Epithelial cell of prostate (primary cell): ENCODE measurements at regions not wholly inside any gene's neighbourhood (a gene's known extent, or its start where the extent isn't known, plus 50 kb on each side); places are given as distances from the start of the nearest gene placed in this dataset.
A peak's percentile ranks its signal among the peaks of the same experiment; 100 is the strongest.

ENCODE experiments used
- DNase-seq: peaks from one replicate; pipeline ENCODE4 v3.0.0-alpha.2; 2011; ENCODE audit warnings: low read depth, low spot score
- H3K27ac ChIP-seq: fragments of 450-650 bp; 2 replicates; pipeline ENCODE4 v1.5.1; 2017; ENCODE audit warnings: mild to moderate bottlenecking

GRCh38 chr4:188197566-188197965 lies 58.3 kb downstream of the TRIML1 start:
- no peak overlapping the region for H3K27ac ChIP-seq
- DNase-seq = no peak

DNA sequence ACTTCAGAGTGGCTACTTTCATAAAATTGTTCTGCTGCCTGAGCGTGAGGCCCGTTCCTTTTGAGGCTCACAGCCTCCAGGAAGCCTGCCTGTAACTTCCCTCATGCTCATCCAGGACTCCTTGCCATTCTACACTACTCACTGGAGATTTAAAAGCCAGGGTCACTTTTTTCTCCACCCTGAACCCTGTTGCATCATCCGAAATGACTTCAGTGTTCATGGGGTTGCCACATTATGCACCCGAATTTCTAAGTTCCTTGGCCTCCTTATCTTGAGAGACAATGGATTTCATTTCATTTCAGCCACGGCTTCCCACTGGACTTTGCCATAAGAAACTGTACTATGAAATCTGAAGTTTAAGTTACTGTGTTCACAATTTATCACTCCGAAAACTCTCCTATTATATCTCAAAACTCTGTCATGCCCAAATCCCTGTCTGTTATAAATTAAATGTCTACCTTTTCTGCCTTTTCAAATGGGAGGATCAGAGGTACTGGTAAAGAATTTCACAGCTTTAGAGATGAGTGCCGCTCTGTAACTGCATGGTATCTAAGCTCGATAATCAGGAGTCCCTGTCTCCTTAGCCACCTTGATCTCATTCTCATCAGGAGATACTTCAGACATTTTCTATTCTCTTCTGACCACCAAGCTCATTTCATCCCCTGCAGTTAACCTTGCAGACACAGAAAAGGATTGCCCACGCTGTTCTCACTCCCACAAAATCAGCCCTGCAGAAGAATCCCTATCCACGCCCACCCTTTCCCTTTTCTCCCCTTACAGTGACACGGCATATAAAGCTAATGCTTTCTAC lies 59.9 kb downstream of the TRIML1 start:
- H3K27ac ChIP-seq = peak overlapping the region; percentile 9
- no peak for DNase-seq

- no peak for DNase-seq
- no peak overlapping the region for H3K27ac ChIP-seq
These were observed 62.6 kb downstream of the TRIML1 start for GRCh38 chr4:188201851-188202250.

- no peak overlapping the region for H3K27ac ChIP-seq
- DNase-seq = no peak
These were observed 67.5 kb downstream of the TRIML1 start for GRCh38 chr4:188206783-188207182.

- no peak overlapping the region for H3K27ac ChIP-seq
- no peak for DNase-seq
These were observed 75.6 kb downstream of the TRIML1 start for GRCh38 chr4:188214861-188215260.

DNA sequence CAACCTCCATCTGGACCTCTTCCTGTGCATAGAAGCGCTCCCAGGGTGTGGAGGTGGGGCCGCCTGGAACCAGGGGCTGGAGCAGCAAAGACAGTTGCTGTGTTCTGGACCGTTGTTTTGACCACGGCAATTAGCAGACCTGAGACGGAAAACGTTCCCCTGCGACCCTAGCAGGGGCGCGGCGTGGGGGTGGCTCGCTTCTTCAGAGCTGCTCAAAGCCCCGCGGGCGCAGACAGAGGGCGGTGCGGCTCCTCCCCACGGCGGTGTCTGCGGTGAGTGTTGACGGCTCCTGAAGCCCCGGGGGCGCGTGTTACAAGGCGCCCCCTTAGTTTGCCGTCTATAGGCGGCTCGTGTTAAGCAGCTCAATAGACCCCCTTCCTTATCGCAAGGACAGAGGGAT lies 79.2 kb downstream of the TRIML1 start:
- no peak overlapping the region for H3K27ac ChIP-seq
- no peak for DNase-seq

- no peak for DNase-seq
- H3K27ac ChIP-seq = no peak overlapping the region
These were observed 80.8 kb downstream of the TRIML1 start for GRCh38 chr4:188220006-188220405.

DNA sequence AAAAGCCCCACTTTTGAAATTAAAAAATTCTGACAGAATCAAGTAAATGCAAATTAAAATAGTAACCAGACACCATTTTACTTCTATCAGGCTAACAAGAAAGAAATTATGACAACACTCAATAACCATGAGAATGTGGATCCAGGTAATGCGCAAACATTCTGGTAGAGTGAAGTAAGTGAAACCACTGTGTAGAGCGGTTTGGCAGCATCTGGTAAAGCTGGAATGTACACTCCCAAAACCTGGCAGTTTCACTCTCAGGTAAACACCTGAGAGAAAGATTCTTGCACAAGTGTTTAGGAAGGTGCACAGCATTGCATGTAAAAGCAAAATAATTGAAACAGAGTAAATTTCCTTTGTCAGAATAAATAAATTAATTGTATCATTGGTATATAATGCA lies 81.8 kb downstream of the TRIML1 start:
- DNase-seq = peak; percentile 40
- H3K27ac ChIP-seq = no peak overlapping the region

GRCh38 chr4:188228279-188228678 lies 89.0 kb downstream of the TRIML1 start:
- no peak for DNase-seq
- H3K27ac ChIP-seq = no peak overlapping the region

DNA sequence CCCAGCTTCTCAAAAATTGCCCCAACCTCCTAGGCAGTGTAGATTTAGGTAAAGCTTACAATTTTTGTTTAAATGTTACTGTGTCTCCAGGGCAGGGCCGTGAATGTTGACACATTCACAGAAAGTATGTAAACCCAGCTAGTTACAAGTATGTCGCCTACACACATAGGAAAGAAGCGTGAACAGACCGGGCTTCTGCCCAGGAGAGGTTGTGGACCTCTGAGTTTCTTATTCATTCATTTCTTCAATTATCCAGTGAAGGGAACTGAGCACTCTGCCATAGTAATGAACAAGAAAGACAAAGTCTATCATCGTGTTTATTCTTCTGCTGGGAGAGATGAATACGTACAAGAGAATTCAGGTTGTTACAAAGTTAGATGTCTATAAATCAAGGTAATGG lies 93.2 kb downstream of the TRIML1 start:
- H3K27ac ChIP-seq = no peak overlapping the region
- no peak for DNase-seq

GRCh38 chr4:188242041-188242440 lies 102.8 kb downstream of the TRIML1 start:
- no peak overlapping the region for H3K27ac ChIP-seq
- no peak for DNase-seq

DNA sequence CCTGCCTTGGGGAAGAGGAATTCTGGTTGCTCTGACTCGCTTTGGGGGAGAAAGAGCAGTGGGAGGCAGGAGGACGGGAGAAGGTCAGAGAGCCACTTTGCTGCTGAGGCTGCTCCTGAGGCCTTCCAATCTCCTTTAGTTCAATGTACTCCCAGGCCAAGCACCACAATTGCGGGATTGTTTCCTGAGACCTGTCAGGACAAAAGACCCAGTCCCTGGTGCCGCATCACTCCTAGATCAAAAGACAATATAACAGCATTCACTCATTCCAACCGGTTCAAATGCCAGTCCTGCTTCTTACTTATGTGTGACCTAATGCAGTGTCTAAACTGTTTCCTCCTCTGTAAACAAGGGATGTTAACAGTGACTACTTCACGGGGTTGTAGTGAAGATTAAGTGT lies 106.4 kb downstream of the TRIML1 start:
- no peak for DNase-seq
- no peak overlapping the region for H3K27ac ChIP-seq

GRCh38 chr4:188246488-188246887 lies 107.2 kb downstream of the TRIML1 start:
- H3K27ac ChIP-seq = no peak overlapping the region
- DNase-seq = no peak

GRCh38 chr4:188254211-188254610 lies 115.0 kb downstream of the TRIML1 start:
- H3K27ac ChIP-seq = no peak overlapping the region
- DNase-seq = no peak

DNA sequence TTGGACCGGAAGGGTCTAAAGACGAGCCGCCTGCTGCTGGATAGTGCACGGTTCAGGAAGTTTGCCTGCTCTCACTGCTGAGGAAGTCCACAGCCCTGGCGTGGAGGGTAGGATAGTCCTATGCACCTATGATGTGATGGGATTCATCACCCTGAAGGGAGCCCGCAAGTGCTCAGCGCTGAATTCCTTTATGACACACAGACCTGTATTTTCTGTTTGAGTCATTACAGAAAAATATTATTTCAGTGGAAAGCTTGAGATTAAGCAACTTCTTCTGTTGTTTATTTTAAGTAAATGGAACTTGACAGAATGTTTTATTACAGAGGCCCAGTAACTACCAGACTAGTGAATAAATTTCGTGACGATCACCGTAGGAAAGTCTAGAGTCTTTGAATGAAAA lies 123.2 kb downstream of the TRIML1 start:
- DNase-seq = no peak
- no peak overlapping the region for H3K27ac ChIP-seq

GRCh38 chr4:188263321-188263720 lies 124.1 kb downstream of the TRIML1 start:
- no peak for DNase-seq
- H3K27ac ChIP-seq = no peak overlapping the region

- no peak for DNase-seq
- H3K27ac ChIP-seq = no peak overlapping the region
These were observed 127.1 kb downstream of the TRIML1 start for GRCh38 chr4:188266386-188266785.

GRCh38 chr4:188268131-188268908 lies 129.1 kb downstream of the TRIML1 start:
- no peak for DNase-seq
- no peak overlapping the region for H3K27ac ChIP-seq

DNA sequence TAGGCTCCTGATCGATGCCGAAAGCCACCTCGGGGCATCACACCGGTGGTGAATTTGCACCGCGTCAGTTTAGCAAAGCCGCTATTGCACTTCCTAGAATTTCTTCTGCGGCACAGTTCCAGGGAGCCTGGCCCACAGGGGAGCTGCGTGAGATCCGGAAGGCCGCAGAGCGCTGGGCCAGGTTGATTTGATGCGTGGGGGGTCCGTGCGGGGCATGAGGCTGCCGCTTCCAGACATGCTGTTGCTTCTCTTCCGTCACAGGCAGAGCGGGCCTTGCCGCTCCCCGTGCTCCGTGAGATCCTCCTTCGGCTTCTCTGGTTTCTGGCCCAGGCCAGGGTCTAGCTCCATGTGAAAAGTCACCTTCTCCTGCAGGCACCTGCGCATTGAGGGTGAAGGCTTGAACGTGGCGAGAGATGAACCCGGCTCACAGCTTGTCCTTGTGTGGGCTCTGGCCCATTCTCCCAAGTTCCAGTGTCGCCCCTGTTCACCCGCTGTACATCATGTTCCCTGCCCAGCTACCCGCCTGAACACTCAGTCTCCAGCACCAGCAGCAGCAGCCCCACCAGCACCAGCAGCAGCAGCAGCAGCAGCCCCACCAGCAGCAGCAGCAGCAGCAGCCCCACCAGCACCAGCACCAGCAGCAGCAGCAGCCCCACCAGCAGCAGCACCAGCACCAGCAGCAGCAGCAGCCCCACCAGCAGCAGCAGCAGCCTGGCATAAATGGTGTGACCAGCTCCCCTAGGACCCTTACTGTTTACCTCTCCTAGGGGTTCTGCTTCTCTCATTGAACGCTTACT lies 131.2 kb downstream of the TRIML1 start:
- no peak for DNase-seq
- no peak overlapping the region for H3K27ac ChIP-seq

DNA sequence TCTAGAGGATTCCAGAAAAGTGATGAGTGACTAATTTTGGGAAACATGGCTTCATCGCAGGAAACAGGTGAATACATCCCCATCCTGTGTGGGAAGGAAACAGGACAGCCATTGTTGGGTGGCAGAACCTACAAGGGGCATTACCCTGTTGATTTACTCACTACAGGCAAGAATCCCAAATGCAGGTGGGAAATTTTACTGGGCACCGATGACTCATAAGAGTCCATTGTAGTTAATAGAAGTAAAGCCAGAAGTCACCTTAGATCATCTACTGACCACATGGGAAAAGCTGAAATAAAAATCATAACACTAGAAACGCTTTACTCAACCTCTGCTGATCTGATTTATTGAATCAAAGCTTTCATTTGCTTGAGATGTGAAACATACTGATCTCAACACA lies 136.4 kb downstream of the TRIML1 start:
- DNase-seq = no peak
- no peak overlapping the region for H3K27ac ChIP-seq

DNA sequence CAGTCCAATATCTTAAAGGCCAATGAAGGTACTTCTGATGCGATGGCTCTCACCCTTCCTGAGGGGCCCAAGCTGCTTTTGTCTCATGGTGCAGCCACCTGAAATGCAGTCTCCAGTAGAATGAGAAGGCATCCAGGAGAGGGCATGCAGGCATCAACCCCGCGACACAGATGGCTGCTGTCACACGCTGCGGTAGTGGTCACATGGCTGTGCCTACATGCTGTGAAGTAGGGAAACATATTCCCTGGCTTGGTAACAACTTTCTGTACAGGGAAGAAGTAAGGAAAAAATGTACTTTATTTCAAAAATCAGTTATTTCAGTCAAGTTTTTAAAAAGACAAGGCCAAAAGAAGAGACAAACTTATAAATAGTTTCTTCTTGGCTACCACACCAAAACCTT lies 139.9 kb downstream of the TRIML1 start:
- H3K27ac ChIP-seq = no peak overlapping the region
- DNase-seq = no peak
